ENCODE measurements at regions not wholly inside any gene's neighbourhood (a gene's known extent, or its start where the extent isn't known, plus 50 kb on each side); places are given as distances from the start of the nearest gene placed in this dataset.

DNA sequence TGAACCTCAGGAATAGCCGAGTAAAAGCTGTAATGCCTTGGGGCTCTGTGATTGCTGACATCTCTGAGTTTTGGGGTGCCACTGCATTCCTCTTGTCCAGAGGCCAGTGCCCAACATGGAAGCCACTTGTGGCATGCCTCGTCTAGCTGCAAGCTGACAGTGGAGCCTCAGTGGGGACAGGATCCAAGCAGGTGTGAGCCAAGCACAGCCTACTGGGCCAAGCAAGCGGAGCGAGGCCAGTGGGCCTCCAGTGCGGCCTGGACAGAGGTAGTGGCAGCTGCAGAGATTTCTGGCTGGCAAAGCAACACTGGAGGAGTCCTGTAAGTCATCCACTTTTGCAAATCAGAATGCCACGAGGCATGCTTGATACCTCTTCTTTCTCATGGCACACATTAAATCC is 1038.2 kb upstream of the CNTN5 start:
- ChIA-PET POLR2A (no interaction called here), CTCF (ENCODE audit: low intra/inter-chr PET ratio) (no interaction called here)
- intact Hi-C loops (cut with micrococcal nuclease): no loop called here
- no peaks in the 10 kb centered on the region for H3K36me3 ChIP-seq (ENCODE audit: control insufficient read depth, insufficient read depth, low read length)
- no TSS peak for BruUV-seq (replicated peaks)
- H3K9ac ChIP-seq (ENCODE audit: insufficient read depth in 1 of 2, low read depth in 2 of 2, low read length in 2 of 2): no peak overlapping the region
- WGBS (ENCODE audit: insufficient coverage, low coverage, missing lambda C conversion rate): 75% methylated on average over 6 of the region's 6 CpGs
- H3K9me1 ChIP-seq (ENCODE audit: control insufficient read depth, insufficient read depth, low read length): no peaks in the 10 kb centered on the region
- no peaks in the 10 kb centered on the region for H3K79me2 ChIP-seq (ENCODE audit: control insufficient read depth, insufficient read depth, low read length)
- in situ Hi-C loops (cut with MboI): no loop called here
- ATAC-seq: no peak
- DNase-seq (ENCODE audit: extremely low read depth in 1 of 4, low spot score in 3 of 4): no peak
- FAIRE-seq: no peak
- H3K4me3 ChIP-seq: no peak overlapping the region
- no peaks in the 10 kb centered on the region for H3K27me3 ChIP-seq (ENCODE audit: control insufficient read depth in 2 of 2, insufficient read depth in 2 of 2, low read length in 2 of 2)
- H4K20me1 ChIP-seq (replicated peaks; ENCODE audit: control insufficient read depth, insufficient read depth, low read length): no peaks in the 10 kb centered on the region
- no peak overlapping the region for H3K4me2 ChIP-seq (ENCODE audit: insufficient read depth, low read length)
- TF ChIP-seq KLF1 (tag; IDR thresholded peaks at IDR 0.05) (no peak), ATF6 (CRISPR knock-in tag; IDR thresholded peaks at IDR 0.05) (no peak), MBD2 (IDR thresholded peaks at IDR 0.05; ENCODE audit: borderline replicate concordance, low read depth) (no peak), ELK3 (CRISPR knock-in tag; IDR thresholded peaks at IDR 0.05) (no peak), RFX5 (IDR thresholded peaks at IDR 0.05; ENCODE audit: low read depth, low read length) (no peak), GTF2A2 (tag; IDR thresholded peaks at IDR 0.05) (no peak), SAFB (IDR thresholded peaks at IDR 0.05; ENCODE audit: borderline replicate concordance, low read depth, low read length) (no peak), ZBTB12 (CRISPR knock-in tag; IDR thresholded peaks at IDR 0.05) (no peak), ERF (CRISPR knock-in tag; IDR thresholded peaks at IDR 0.05) (no peak)
- peak overlapping the region; percentile 43; the same call in 1 of the 2 replicates for H2AFZ ChIP-seq (ENCODE audit: low read depth, low read length)
- H3K9me3 ChIP-seq (replicated peaks; ENCODE audit: control insufficient read depth, insufficient read depth, low read depth, low read length): no peaks in the 10 kb centered on the region
- H3K4me1 ChIP-seq (replicated peaks in 1 of 2; ENCODE audit: control insufficient read depth in 2 of 2, insufficient read depth in 2 of 2, low read length in 2 of 2): no peaks in the 10 kb centered on the region; a peak in 1 of 5 replicates
- H3K27ac ChIP-seq (ENCODE audit: extremely low read depth, low read depth, low read length): no peak overlapping the region

Data from K562 (cell line).